Activated CD8-positive, alpha-beta memory T cell treated with anti-CD3 and anti-CD28 coated beads for 48 hours (primary cell): ENCODE measurements at regions not wholly inside any gene's neighbourhood (a gene's known extent, or its start where the extent isn't known, plus 50 kb on each side); places are given as distances from the start of the nearest gene placed in this dataset.
"Not testable (repeated sequence)": the region's sequence is repeated elsewhere in the genome, so short reads cannot be mapped to it uniquely, and the experiment has no call there.

Experiments
- DNase-seq, 3 experiments: peaks; one replicate each; pipeline ENCODE4 v3.0.0-alpha.2; 2020; ENCODE audit warnings: low read depth in 2 of 3, low spot score in 2 of 3

GRCh38 chr1:149157409-149157808 lies 54.1 kb upstream of the NBPF9 start:
- not testable (repeated sequence) for DNase-seq

- DNase-seq: not testable (repeated sequence)
Observed at GRCh38 chr1:149158308-149158707, 55.0 kb upstream of the NBPF9 start.

GRCh38 chr1:149163063-149163444 lies 59.7 kb upstream of the NBPF9 start:
- DNase-seq: not testable (repeated sequence)

- not testable (repeated sequence) for DNase-seq
Observed at GRCh38 chr1:149174765-149175164, 71.4 kb upstream of the NBPF9 start.

DNA sequence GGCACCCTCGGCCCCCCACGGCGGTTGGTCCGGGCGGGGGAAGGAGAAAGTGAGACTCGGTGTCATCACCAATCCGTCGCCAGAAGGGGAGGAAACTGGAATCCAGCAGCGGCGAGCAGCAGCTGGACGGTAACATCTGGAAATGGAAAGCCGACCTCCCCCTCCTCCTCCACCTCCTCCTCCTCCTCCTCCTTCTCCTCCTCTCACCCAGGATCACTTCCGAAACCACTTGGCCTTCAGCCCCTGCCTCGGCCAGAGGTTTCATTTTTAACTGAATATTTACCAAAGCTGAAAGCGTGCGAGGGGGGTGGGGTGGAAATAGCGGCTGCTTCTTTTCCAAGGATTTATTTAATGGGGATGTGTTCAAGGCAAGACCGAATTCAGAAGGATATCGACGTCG lies 72.5 kb upstream of the NBPF9 start:
- DNase-seq: not testable (repeated sequence)

DNA sequence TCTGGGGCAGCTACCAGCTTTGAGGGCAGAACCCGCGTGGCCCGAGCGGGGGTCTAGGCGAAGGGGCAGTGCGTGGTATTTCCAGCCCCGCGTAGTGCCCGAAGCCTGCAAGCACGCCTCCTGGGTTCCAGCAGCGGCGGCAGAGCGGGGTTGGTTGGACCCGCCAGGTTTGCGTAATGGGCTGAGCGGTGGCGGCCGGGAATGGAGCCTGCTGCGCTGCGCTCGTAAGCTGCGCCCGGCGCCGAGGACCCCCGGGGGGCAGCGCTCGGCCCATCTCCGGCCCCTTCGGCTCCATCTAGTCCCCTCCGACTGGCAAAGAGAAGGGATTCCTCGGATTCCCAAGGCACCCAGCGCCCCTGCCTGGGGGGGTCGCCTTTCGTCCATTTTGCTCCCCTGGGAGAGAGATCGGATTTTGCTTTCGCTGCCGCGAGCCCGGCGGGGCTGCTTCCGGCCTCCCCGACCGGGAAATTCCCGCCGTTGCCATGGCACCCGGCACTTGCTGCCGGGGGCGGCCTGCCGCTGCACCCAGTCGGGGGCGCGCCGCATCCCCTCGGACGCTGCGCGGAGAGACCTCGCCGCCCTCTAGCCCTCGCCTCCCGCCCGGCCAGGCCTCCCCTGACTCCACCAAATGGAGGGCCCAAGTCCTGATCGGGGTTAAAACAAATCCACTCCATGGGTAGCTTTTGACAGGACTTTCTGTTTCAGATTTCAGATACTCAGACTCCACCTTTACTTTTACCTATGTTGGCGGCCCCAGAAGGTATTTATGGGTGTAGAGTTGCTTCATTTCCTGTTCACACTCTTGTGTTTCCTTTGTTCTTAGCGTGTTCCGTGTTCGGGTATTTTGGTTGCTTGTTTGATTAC lies 73.3 kb upstream of the NBPF9 start:
- DNase-seq: peak; percentile 38 to 49 (median 38)

DNA sequence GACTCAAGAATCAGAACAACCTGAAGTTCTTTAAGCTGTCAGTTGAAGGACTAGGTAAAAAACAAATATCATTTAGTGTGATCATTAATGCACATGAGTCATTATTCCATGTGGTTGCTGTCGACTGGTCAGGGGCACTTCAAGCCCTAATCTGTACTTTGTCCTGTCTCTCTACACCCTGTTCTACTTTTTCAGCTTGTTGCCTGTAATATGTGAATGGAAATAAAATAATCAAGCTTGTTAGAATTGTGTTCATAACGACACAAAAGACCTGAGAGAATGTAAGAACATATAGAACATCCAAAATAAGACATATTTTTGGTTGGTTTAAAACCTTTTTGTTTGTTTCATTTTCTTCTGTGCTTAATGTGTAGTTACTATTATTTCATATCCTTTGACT lies 87.4 kb upstream of the NBPF9 start:
- DNase-seq: not testable (repeated sequence)

DNA sequence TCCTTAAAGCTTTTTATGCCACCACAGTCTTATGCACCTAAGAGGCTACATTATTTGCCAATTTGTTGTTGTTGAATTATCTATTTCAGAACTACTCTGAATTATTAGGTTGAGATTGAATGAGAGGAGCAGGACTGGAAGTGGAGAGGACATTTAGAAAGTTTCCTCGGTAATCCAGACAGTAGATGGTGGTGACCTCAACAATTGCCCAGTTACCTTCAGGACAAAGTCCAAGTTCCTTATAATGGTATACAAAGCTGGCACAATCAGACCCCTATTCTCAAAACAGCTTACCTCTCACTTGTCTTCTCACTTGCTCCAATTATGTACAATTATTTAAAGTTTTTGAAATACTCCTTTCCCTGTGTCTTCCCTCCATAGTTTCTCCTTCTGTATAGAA lies 93.3 kb upstream of the NBPF9 start:
- DNase-seq: not testable (repeated sequence)

DNA sequence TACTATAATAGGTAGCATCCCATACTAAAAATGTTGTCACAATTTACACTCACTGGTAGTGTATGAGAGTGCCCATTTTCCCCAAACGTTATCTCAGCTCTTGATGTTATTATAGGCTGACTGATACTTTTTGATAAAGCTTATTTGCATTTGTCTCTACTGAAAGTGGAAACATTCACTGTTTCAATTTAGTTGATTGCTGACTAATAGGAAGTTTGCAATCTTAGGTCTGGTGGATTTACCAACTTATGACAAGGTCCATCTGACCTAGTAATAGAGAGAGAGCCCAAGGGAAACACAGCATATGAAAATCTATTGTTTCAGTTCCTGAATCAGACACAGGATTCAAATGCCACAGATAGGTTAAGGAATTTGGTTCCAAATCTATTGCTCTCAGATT lies 97.2 kb upstream of the NBPF9 start:
- DNase-seq: not testable (repeated sequence)

- not testable (repeated sequence) for DNase-seq
Observed at GRCh38 chr1:149202283-149202682, 98.9 kb upstream of the NBPF9 start.

DNA sequence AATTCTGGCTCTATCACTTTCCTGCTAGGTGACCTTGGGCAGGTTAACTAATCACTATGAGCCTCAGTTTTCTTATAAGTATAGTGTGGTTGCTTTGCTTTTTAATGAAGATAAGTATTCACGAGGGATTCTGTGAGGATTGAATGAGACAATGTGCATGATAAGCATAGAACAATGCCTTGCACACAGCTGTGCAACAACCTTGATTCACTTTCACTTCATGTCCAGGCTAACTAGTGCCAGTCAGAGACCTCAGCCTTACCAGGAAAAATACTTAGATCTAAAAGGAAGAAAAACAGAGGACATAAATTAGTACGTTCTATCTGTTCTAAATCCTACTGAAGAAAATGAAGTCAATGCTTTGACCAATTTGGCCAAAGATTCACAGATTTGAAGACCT lies 101.0 kb upstream of the NBPF9 start:
- not testable (repeated sequence) for DNase-seq

- DNase-seq: not testable (repeated sequence)
Observed at GRCh38 chr1:149208836-149209235, 105.5 kb upstream of the NBPF9 start.

- DNase-seq: not testable (repeated sequence)
Observed at GRCh38 chr1:149211757-149212420, 108.5 kb upstream of the NBPF9 start.

- DNase-seq: not testable (repeated sequence)
Observed at GRCh38 chr1:149212946-149213345, 109.6 kb upstream of the NBPF9 start.

GRCh38 chr1:149213673-149214072 lies 110.3 kb upstream of the NBPF9 start:
- DNase-seq: not testable (repeated sequence)

DNA sequence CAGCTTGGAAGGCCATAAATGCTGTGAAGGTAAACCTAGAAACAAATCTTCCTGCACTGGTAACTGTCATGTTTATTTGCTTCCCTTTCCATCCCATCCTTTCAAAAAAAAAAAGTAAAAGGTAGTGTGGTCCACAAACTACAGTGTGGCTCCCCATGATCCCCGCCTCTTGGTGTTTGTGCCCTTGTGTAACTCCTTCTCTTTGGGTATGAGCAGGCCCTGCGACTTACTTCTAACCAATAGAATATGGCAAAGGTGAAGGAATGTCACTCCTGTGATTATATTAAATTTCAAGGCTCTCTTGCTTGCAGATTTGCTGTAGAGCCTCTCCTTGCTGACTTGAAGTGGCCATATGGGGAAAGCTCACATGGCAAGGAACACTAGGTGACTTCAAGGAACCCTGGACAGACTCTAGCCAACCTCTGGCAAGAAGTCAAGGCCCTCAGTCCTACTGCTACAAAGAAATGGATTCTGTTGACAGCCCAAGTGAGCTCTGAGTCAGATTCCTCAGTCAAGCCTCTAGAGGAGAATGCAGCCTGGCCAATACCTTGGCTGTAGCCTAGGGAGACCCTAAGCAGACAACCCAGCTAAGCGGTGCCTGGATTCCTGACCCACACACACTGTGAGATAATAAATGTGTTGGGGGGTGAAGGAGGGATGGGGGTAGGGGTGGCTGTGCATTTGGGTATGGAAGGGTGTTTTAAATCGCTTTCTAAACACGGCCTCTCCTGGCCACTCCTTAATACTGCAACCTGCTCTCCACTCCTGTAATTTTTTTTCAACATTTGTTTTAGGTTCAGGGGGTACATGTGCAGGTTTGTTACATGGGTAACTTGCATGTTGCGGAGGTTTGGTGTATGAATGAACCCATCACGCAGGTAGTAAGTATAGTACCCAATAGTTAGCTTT lies 115.0 kb upstream of the NBPF9 start:
- not testable (repeated sequence) for DNase-seq

DNA sequence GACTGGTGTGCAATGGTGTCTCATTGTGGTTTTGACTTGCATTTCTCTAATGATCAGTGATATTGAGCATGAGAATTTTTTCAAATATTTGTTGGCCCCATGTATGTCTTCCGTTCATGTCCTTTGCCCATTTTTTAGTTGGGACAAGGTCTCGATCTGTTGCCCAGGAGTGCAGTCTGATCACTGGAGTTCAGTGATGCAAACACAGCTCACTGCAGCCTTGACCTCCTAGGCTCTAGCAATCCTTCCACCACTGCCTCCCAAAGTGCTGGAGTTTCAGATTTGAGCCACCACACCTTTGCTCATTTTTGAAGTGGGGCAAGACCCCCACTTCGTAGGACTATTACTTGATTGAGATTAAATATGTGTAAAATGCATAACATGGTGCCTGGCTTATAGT lies 116.2 kb upstream of the NBPF9 start:
- DNase-seq: not testable (repeated sequence)

- DNase-seq: not testable (repeated sequence)
Observed at GRCh38 chr1:149220463-149221074, 117.2 kb upstream of the NBPF9 start.

GRCh38 chr1:149227933-149228665 lies 124.7 kb upstream of the NBPF9 start:
- not testable (repeated sequence) for DNase-seq
